Stimulated activated CD8-positive, alpha-beta memory T cell treated with anti-CD3 and anti-CD28 coated beads, Interleukin-15, amount 100 ng/mL, for 4 hours (primary cell): ENCODE measurements at regions not wholly inside any gene's neighbourhood (a gene's known extent, or its start where the extent isn't known, plus 50 kb on each side); places are given as distances from the start of the nearest gene placed in this dataset.
"Not testable (repeated sequence)": the region's sequence is repeated elsewhere in the genome, so short reads cannot be mapped to it uniquely, and the experiment has no call there.

Source experiments
- DNase-seq, 2 donors: peaks; one replicate each; pipeline ENCODE4 v3.0.0-alpha.2; 2020; ENCODE audit warnings: low read depth in 2 of 2

GRCh38 chr1:87956750-87957149 is 628.1 kb downstream of the LMO4 start:
- DNase-seq, result no peak

- DNase-seq, result no peak
Measured at GRCh38 chr1:87957331-87957730, 628.7 kb downstream of the LMO4 start.

- no peak for DNase-seq
Measured at GRCh38 chr1:87958201-87958600, 629.5 kb downstream of the LMO4 start.

GRCh38 chr1:87958716-87959115 is 630.0 kb downstream of the LMO4 start:
- DNase-seq, result no peak

GRCh38 chr1:87959236-87959635 is 630.6 kb downstream of the LMO4 start:
- no peak for DNase-seq

- no peak for DNase-seq
Measured at GRCh38 chr1:87961992-87962391, 633.3 kb downstream of the LMO4 start.

- DNase-seq, result no peak
Measured at GRCh38 chr1:87963556-87963955, 634.9 kb downstream of the LMO4 start.

GRCh38 chr1:87965193-87965592 is 636.5 kb downstream of the LMO4 start:
- DNase-seq, result no peak

- no peak for DNase-seq
Measured at GRCh38 chr1:87968197-87968955, 639.7 kb downstream of the LMO4 start.

GRCh38 chr1:87969040-87969439 is 640.4 kb downstream of the LMO4 start:
- no peak for DNase-seq

- DNase-seq, result no peak
Measured at GRCh38 chr1:87972811-87973210, 644.1 kb downstream of the LMO4 start.

- no peak for DNase-seq
Measured at GRCh38 chr1:87973896-87974295, 645.2 kb downstream of the LMO4 start.

GRCh38 chr1:87976316-87976715 is 647.6 kb downstream of the LMO4 start:
- DNase-seq, result no peak

- DNase-seq, result no peak
Measured at GRCh38 chr1:87977145-87977544, 648.5 kb downstream of the LMO4 start.

- no peak for DNase-seq
Measured at GRCh38 chr1:87979079-87979478, 650.4 kb downstream of the LMO4 start.

- no peak for DNase-seq
Measured at GRCh38 chr1:87980494-87980893, 651.8 kb downstream of the LMO4 start.

GRCh38 chr1:87981386-87981785 is 652.7 kb downstream of the LMO4 start:
- DNase-seq, result no peak

GRCh38 chr1:87981810-87982209 is 653.1 kb downstream of the LMO4 start:
- DNase-seq, result no peak

- no peak for DNase-seq
Measured at GRCh38 chr1:87983841-87984240, 655.2 kb downstream of the LMO4 start.

- no peak for DNase-seq
Measured at GRCh38 chr1:87985071-87985470, 656.4 kb downstream of the LMO4 start.

GRCh38 chr1:87986130-87986866 is 657.6 kb downstream of the LMO4 start:
- DNase-seq, result no peak

- DNase-seq, result no peak
Measured at GRCh38 chr1:87989346-87989745, 660.7 kb downstream of the LMO4 start.

GRCh38 chr1:87992536-87992935 is 663.9 kb downstream of the LMO4 start:
- DNase-seq, result not testable (repeated sequence)
